Memory B cell (primary cell): ENCODE measurements at regions not wholly inside any gene's neighbourhood (a gene's known extent, or its start where the extent isn't known, plus 50 kb on each side); places are given as distances from the start of the nearest gene placed in this dataset.
"Not testable (repeated sequence)": the region's sequence is repeated elsewhere in the genome, so short reads cannot be mapped to it uniquely, and the experiment has no call there.

Experiments used
- ATAC-seq: fragments of 150-1000 bp; cut with Tn5 transposase; 2 replicates; pipeline ENCODE4 v1.10.0; 2021; ENCODE audit warnings: low read depth, mild to moderate bottlenecking, moderate library complexity
- DNase-seq, 2 donors: peaks; one replicate each; pipeline ENCODE4 v3.0.0; 2022; ENCODE audit warnings: low spot score in 2 of 2
- H3K27ac Mint-ChIP-seq: one replicate; pipeline ENCODE4 v1.8.0; 2022; ENCODE audit warnings: mild to moderate bottlenecking, moderate library complexity, mixed read lengths
- H3K27me3 Mint-ChIP-seq: one replicate; pipeline ENCODE4 v1.8.0; 2022; ENCODE audit warnings: mixed read lengths
- H3K36me3 Mint-ChIP-seq: one replicate; pipeline ENCODE4 v1.8.0; 2022; ENCODE audit warnings: mild to moderate bottlenecking, mixed read lengths
- H3K4me1 Mint-ChIP-seq: one replicate; pipeline ENCODE4 v1.8.0; 2022; ENCODE audit warnings: mixed read lengths
- H3K4me3 Mint-ChIP-seq: one replicate; pipeline ENCODE4 v1.8.0; 2022; ENCODE audit warnings: mild to moderate bottlenecking, moderate library complexity, mixed read lengths
- H3K9me3 Mint-ChIP-seq: one replicate; pipeline ENCODE4 v1.8.0; 2022; ENCODE audit warnings: mixed read lengths

DNA sequence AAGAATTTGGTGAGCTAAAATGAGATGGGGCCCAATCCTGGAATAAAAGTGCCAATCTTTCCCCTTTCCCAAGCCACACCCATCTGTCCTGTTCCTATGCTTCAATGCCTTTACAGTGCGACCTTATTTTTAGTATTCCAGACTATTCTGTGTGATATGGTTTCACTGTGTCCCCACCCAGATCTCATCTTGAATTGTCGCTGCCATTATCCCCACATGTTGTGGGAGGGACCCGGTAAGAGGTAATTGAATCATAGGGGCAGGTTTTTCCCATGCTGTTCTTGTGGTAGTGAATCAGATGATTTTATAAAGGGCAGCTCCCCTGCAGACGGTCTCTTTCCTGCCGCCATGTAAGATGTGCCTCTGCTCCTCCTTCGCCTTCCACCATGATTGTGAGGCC lies 129.3 kb upstream of the KIF26B start:
- DNase-seq: no peak
- H3K36me3 Mint-ChIP-seq: peaks cover 2% of the 10 kb centered on the region
- H3K27me3 Mint-ChIP-seq: no peaks in the 10 kb centered on the region
- H3K4me1 Mint-ChIP-seq: peaks cover 2% of the 10 kb centered on the region
- H3K9me3 Mint-ChIP-seq: no peaks in the 10 kb centered on the region
- no peak overlapping the region for H3K27ac Mint-ChIP-seq
- H3K4me3 Mint-ChIP-seq: no peak overlapping the region
- no peak for ATAC-seq

DNA sequence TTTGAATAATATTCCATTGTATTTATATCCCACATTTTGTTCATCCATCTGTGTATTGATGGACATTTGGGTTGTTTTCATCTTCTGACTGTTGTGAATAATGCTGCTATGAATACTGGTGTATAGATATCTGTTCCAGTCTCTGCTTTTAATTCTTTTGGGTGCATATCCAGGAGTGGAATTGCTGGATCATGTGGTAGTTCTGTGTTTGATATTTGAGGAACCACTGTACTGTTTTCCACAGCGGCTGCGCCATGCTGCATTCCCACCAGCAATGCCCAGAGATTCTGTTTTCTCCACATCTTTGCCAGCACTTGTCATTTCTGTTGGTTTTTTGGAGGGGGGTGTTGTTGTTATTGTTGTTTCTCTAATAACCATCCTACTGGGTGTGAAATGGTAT lies 131.6 kb upstream of the KIF26B start:
- Mint-ChIP-seq H3K4me1 (peaks cover 5% of the 10 kb centered on the region), H3K9me3 (no peaks in the 10 kb centered on the region), H3K27me3 (no peaks in the 10 kb centered on the region), H3K27ac (no peak overlapping the region), H3K4me3 (no peak overlapping the region), H3K36me3 (peaks cover 2% of the 10 kb centered on the region)
- DNase-seq (no peak), ATAC-seq (no peak)

DNA sequence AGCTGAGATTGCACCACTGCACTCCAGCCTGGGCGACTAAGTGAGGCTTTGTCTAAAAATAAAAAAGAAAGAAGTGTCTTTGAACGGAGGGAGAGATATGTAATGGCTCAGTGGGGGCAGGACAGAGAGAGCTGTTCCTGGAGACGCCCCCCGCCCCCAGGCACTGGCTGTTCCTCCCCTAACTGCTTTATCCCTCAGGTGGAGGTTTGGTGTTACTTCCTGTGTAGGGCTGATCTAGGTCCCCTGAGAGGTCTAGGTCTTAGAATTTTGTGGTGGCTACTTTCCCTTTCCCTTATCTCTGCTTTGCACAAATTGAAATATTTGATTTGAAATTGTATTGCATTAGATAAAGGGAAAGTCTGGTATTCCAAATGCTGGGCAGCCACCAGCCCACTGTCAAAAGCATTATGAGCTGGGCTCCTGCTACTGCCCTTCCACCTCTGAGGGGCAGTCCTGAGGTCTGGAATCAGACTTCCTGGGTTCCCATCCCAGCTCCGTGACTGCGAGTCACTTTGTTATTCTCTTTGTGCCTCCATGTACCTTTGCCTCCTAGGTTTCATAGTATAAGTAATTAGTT lies 134.8 kb upstream of the KIF26B start:
- Mint-ChIP-seq H3K4me1 (peaks cover 5% of the 10 kb centered on the region), H3K4me3 (no peak overlapping the region), H3K27me3 (no peaks in the 10 kb centered on the region), H3K36me3 (peaks cover 3% of the 10 kb centered on the region), H3K9me3 (no peaks in the 10 kb centered on the region), H3K27ac (no peak overlapping the region)
- ATAC-seq: peak; percentile 43
- no peak for DNase-seq

DNA sequence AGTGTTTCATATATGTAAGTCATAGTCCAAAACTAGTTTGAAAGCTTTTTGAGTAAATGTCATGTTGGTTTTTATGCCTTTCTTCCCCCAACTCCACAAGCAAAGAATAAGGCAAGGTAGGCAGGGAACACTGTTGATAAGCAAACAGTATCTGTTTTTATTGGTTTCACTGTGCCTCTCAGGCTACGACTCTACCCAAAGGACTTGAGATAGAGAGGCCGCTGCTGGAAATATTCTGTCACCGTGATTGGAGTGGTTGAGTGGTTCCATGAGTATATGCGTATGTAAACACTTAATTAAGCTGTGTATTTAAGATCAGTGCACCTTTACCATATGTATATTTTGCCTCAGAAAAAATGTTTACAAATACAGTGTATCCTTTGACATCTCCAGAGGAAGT lies 138.1 kb upstream of the KIF26B start:
- Mint-ChIP-seq H3K36me3 (peaks cover 3% of the 10 kb centered on the region), H3K27ac (no peak overlapping the region), H3K4me3 (no peak overlapping the region), H3K9me3 (no peaks in the 10 kb centered on the region), H3K27me3 (no peaks in the 10 kb centered on the region), H3K4me1 (peaks cover 3% of the 10 kb centered on the region)
- DNase-seq (no peak), ATAC-seq (no peak)

DNA sequence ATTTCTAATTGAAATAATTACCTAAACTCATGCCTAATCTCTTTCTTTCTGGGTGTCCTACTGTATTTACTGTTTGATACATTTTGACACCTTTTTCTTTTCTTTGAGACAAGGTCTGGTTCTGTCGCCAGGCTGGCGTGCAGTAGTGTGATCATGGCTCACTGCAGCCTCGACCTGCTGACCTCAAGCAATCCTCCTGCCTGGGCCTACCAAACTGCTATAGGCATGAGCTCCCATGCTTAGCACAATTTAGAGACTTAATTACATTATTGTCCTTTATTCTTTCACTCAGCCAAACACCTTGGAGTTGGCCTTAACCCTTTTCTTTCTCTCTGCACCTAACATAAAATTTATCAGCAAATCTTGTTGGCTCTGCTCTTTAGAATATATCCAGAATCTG lies 139.8 kb upstream of the KIF26B start:
- H3K36me3 Mint-ChIP-seq: peaks cover 3% of the 10 kb centered on the region
- H3K4me3 Mint-ChIP-seq: no peak overlapping the region
- H3K4me1 Mint-ChIP-seq: peaks cover 3% of the 10 kb centered on the region
- no peak overlapping the region for H3K27ac Mint-ChIP-seq
- no peaks in the 10 kb centered on the region for H3K27me3 Mint-ChIP-seq
- ATAC-seq (no peak), DNase-seq (no peak)
- H3K9me3 Mint-ChIP-seq: no peaks in the 10 kb centered on the region

DNA sequence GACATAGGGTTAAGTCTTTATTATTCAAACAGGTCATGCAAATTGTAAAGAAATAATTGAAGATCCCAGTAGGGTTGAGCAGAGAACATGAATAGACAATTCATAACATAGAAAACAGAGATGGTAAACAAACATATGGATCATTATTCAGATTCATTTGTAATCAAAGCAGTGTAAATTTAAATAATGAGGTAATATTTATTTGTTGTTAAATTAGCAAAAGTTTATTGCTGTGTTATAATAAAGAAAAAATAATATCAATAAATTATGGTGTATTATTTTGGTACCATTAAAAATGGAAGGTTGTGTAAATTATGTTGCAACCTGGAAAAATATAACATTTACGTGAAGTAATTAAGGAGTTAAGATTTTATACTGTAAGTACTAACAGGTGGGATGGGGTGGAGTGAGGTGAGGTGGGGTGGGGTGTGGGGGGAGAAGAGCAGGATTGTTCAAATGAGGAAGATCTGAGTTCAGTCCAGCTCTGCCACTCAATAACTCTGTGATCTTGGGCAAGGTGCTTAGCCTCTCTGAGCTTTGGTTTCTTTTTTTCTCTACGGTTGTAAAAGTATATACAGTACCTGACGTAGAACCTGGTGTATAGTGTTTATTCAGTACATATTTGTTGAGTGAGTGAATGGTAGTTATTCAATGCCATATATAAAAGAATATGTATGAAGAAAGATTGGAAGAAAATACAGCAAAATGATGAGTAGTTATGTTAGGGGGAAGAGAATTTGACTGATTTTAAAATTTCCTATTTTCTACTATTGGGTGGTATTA lies 140.3 kb upstream of the KIF26B start:
- Mint-ChIP-seq H3K4me1 (no peaks in the 10 kb centered on the region), H3K9me3 (no peaks in the 10 kb centered on the region), H3K27ac (no peak overlapping the region), H3K27me3 (no peaks in the 10 kb centered on the region), H3K4me3 (no peak overlapping the region), H3K36me3 (peaks cover 3% of the 10 kb centered on the region)
- ATAC-seq (no peak), DNase-seq (no peak)

DNA sequence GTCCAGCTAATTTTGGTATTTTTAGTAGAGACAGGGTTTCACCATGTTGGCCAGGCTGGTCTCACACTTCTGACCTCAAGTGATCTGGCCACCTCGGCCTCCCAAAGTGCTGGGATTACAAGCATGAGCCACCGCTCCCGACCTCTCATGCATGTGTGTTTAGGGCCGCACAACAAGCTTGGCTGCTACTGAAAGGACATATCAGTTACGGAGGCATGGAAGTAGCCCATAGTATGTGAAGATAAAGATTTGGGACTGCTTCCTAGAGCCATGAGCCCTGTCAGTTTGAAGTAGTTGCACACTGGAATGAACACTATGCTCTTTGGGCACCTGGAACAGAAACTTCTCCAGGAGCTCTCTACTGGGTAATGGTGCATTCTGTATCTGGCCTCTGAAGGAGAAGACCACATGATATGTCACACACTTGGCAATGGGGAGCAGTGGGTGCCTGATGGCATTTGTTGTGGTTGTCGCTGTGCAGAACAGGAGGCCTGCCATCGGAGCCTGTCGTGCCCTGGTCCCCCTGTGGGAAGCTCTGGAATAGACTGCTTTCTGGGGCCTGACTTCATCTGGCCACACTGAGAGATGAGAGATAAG lies 144.7 kb upstream of the KIF26B start:
- DNase-seq (no peak), ATAC-seq (no peak)
- no peaks in the 10 kb centered on the region for H3K36me3 Mint-ChIP-seq
- no peaks in the 10 kb centered on the region for H3K4me1 Mint-ChIP-seq
- H3K4me3 Mint-ChIP-seq: no peak overlapping the region
- no peaks in the 10 kb centered on the region for H3K27me3 Mint-ChIP-seq
- no peak overlapping the region for H3K27ac Mint-ChIP-seq
- no peaks in the 10 kb centered on the region for H3K9me3 Mint-ChIP-seq

DNA sequence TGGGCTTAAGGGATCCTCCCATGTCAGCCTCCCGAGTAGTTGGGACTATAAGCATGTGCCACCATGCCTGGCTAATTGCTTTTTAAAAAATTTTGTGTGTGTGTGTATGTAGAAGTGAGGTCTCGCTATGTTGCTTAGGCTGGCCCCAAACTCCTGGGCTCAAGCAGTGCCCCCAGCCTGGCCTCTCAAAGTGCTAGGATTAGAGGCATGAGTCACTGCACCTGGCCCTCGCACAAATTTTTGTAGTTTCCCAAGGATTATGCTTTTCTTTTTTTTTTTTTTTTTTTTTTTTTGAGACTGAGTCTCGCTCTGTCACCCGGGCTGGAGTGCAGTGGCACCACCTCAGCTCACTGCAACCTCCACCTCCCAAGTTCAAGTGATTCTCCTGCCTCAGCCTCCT lies 144.4 kb upstream of the HNRNPU start:
- H3K27ac Mint-ChIP-seq: no peak overlapping the region
- no peaks in the 10 kb centered on the region for H3K9me3 Mint-ChIP-seq
- ATAC-seq (no peak), DNase-seq (no peak)
- H3K4me3 Mint-ChIP-seq: no peak overlapping the region
- H3K27me3 Mint-ChIP-seq: no peaks in the 10 kb centered on the region
- H3K4me1 Mint-ChIP-seq: no peaks in the 10 kb centered on the region
- H3K36me3 Mint-ChIP-seq: no peaks in the 10 kb centered on the region

DNA sequence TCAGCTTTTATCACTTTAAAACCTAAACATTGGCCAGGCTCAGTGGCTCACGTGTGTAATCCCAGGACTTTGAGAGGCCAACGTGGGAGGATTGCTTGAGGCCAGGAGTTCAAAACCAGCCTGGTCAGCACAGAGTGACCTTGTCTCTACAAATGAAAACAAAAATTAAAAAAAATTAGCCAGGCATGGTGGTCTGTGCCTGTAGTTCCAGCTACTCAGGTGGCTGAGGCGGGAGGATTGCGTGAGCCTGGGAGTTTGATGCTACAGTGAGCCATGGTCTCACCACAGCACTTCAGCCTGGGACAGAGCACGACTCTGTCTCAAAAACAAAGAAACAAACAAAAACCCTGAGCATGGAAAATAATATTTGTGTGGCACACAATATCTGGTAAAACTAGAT lies 143.5 kb upstream of the HNRNPU start:
- peaks cover under 1% of the 10 kb centered on the region for H3K36me3 Mint-ChIP-seq
- ATAC-seq: no peak
- H3K4me3 Mint-ChIP-seq: no peak overlapping the region
- H3K27ac Mint-ChIP-seq: no peak overlapping the region
- H3K4me1 Mint-ChIP-seq: no peaks in the 10 kb centered on the region
- no peak for DNase-seq
- no peaks in the 10 kb centered on the region for H3K9me3 Mint-ChIP-seq
- no peaks in the 10 kb centered on the region for H3K27me3 Mint-ChIP-seq

DNA sequence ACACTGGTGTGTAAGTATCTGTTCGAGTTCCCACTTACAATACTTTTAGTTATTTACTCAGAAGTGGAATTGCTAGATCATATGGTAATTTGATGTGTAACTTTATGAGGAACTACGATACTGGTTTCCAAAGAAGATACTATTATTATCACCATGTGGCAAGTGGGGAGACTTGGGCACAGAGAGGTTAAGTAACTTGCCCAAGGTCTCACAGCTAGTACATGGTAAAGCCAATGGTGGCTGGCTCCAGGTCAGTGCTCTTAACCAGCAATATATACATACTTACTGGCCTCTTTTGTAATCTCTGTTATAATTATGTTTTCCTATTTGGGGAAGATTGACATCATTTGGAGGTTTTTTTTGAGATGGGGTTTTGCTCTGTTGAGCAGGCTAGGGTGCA lies 138.9 kb upstream of the HNRNPU start:
- Mint-ChIP-seq H3K36me3 (peaks cover 2% of the 10 kb centered on the region), H3K27me3 (no peaks in the 10 kb centered on the region), H3K4me3 (no peak overlapping the region), H3K9me3 (no peaks in the 10 kb centered on the region), H3K4me1 (peaks cover 10% of the 10 kb centered on the region), H3K27ac (no peak overlapping the region)
- ATAC-seq: no peak
- DNase-seq: no peak

DNA sequence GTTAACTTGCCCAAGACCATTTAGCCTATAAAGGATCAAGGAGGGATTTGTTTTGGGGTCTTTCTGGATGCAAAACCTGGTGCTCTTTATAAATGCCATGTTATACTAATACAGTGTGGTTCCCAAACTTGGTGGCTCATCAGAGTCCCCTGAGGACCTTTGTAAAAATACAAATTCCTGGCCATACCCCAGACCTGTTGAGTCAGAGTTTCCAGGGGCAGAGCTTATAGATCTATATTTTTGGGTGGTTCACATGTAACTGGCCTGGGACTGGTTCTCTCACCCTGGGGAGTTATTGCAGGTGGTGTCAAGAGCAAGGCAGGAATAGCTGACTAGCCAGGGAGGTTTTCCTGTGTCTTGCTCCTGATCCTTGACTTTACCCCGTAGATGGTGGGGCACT lies 136.9 kb upstream of the HNRNPU start:
- Mint-ChIP-seq H3K36me3 (peaks cover 2% of the 10 kb centered on the region), H3K27me3 (no peaks in the 10 kb centered on the region), H3K27ac (no peak overlapping the region), H3K4me3 (no peak overlapping the region), H3K9me3 (no peaks in the 10 kb centered on the region), H3K4me1 (peaks cover 10% of the 10 kb centered on the region)
- ATAC-seq: no peak
- no peak for DNase-seq

DNA sequence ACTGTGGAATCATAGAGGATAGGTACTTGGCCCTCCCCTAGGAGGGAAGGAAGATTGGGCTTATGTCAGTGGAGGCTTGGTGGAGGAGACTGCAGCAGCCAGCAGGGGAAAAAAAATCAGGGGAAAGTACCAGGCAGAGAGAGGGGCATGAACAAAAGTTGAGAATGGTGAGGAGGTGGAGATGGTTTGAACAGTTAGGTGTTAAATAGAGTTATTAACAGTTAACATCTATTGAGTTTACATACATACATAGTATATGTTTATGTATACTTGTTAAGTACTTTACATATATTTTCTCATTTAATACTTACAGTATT lies 136.5 kb upstream of the HNRNPU start:
- DNase-seq: no peak
- Mint-ChIP-seq H3K27me3 (no peaks in the 10 kb centered on the region), H3K4me1 (peaks cover 10% of the 10 kb centered on the region), H3K36me3 (peaks cover 2% of the 10 kb centered on the region), H3K9me3 (no peaks in the 10 kb centered on the region), H3K27ac (no peak overlapping the region), H3K4me3 (no peak overlapping the region)
- peak; percentile 31 for ATAC-seq

DNA sequence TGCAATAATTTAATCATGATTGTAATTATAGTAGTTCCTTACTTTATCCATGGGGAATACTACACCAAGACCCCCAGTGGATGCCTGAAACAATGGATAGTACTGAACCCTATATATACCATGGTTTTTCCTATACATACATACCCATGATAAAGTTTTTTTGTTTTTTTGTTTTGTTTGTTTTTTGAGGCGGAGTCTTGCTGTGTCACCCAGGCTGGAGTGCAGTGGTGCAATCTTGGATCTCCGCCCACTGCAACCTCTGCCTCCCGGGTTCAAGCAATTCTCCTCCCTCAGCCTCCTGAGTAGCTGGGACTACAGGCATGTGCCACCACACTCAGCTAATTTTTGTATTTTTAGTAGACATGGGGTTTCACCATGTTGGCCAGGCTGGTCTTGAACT lies 135.3 kb upstream of the HNRNPU start:
- not testable (repeated sequence) for H3K27me3 Mint-ChIP-seq, H3K4me3 Mint-ChIP-seq, H3K9me3 Mint-ChIP-seq, H3K27ac Mint-ChIP-seq, H3K36me3 Mint-ChIP-seq, DNase-seq, ATAC-seq
- peaks cover 10% of the 10 kb centered on the region for H3K4me1 Mint-ChIP-seq

DNA sequence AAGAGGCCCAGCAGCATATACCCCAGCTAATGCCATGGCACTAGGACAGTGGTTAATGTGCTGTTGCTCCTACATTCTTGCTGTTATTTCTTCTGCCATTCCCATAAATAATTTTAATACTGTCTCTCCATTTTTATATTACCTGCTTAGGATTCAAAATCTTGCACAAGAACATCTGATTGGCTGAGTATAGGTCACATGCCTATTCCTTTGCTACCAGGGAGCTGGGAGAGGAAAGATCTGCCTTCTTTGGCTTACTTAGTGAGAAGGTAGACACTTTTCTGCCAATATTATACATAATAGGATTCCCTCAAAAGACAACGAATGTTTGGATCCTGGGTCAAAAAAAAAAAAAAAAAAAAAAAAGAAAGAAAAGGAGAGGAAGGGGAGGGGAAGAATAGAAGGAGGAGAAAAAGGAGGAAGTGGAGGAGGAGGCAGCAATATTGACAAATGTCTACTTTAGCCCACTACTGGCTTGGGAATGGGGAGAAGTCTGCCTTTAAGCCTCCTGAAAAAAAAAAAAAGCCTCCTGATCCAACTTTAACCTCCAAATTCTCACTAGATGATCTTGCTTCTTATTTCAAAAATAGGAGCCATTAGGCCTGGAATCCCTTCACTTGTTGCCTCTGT lies 134.5 kb upstream of the HNRNPU start:
- Mint-ChIP-seq H3K36me3 (peaks cover 2% of the 10 kb centered on the region), H3K4me1 (peaks cover 10% of the 10 kb centered on the region), H3K4me3 (no peak overlapping the region), H3K9me3 (no peaks in the 10 kb centered on the region), H3K27ac (no peak overlapping the region), H3K27me3 (no peaks in the 10 kb centered on the region)
- ATAC-seq (no peak), DNase-seq (no peak)
